Spleen (tissue), 7 donors: ENCODE measurements at regions not wholly inside any gene's neighbourhood (a gene's known extent, or its start where the extent isn't known, plus 50 kb on each side); places are given as distances from the start of the nearest gene placed in this dataset.

ENCODE experiments used
- CTCF ChIP-seq, 11 experiments: fragments of 200-600 bp in 7 of 11; fragments of 450-650 bp in 4 of 11; sonication (generic) in 4 of 11; IDR thresholded peaks in 8 of 11; conservative IDR thresholded peaks in 3 of 11; 1 replicate in 7 of 11; 2 replicates in 4 of 11; pipeline versions ENCODE4 v1.4.0 to v1.8.0; 2016 to 2021; ENCODE audit warnings: antibody characterized with exemption in 11 of 11, inconsistent platforms in 4 of 11, mild to moderate bottlenecking in 1 of 11
- POLR2A ChIP-seq, 3 donors: fragments of 450-650 bp; IDR thresholded peaks; one replicate each; pipeline ENCODE4 v1.5.1; 2017; ENCODE audit warnings: antibody characterized with exemption in 3 of 3, mild to moderate bottlenecking in 1 of 3
- donor health status: DM: no; HTN: no; CAD: no; lungs with moderate emphysema.
- donor health status: DM: no; HTN: no; CAD: no.
- donor health status: DM: no; HTN: no; CAD: no.

- TF ChIP-seq CTCF (IDR thresholded peaks at IDR 0.05 in 8 of 11, conservative IDR thresholded peaks at IDR 0.05 in 3 of 11) = no peak
- TF ChIP-seq POLR2A (IDR thresholded peaks at IDR 0.05) = no peak
These were observed 131.6 kb downstream of the DLL1 start for GRCh38 chr6:170159022-170159965.
